GM04504 (cell line): ENCODE measurements at regions not wholly inside any gene's neighbourhood (a gene's known extent, or its start where the extent isn't known, plus 50 kb on each side); places are given as distances from the start of the nearest gene placed in this dataset.

Experiments used
- DNase-seq: peaks from one replicate; pipeline ENCODE4 v3.0.0-alpha.2; 2012; ENCODE audit warnings: low read depth

DNA sequence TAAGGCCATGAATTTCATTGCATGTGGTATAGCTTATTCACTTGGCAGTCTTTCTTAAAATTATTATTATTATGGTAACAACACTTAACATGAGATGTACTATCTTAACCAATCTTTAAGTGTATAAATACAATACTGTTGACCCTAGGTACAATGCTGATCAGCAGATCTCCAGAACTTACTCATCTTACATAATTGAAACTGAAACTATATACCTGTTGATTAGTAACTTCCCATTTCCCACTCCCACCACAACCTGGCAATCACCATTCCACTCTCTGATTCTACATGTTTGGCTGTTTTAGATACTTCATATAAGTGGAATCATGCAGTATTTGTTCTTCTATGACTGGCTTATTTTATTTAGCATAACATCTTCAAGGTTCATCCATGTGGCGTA, 150.2 kb upstream of the POU2AF2 start:
- DNase-seq: no peak

DNA sequence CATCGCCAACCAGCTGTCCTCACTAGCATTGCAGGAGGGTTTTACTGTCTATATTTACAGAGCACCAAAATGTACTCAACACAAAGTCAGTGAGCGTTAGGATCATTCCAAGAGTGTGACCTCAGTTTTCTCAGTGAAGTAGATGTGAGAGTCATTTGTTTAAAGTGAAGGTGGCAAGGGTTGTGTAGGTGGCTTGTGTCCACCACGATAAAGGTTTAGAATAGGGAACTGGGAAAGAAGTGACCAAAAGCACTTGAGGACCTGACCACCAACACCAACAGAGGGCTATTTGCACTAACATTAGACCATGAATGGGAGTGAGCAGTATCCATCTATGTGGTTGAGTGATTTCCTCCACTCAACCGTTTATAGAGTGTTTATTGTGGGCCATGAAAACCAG, 152.5 kb upstream of the POU2AF2 start:
- no peak for DNase-seq

DNA sequence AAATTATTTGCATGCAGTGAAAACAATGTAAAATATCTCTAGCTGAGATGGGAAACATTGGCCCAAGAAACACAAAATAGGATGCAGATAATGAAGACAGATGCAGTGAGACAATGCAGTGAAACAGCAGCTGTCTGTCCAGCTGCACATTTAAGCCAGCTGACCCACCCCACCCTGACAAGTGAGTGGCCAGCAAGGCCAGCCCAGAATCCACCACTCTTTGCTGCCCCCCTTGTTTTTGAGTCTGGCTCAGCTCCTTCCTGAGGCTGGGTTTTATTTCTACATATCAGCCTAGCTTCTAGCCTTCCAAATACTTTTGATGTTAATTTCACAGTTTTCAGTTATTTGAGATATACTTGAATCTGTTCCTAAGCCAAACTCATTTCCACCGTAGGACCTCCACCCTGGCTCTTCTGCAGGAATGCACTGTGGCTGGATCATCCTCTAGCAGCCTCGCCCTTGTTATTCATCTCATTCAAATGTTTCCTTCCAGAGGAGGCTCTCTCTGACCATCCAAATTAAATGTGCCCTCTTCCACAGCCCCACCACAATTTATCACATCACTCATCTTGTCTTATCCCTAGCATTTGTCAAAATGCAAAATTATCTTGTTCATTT, 154.1 kb upstream of the POU2AF2 start:
- no peak for DNase-seq

DNA sequence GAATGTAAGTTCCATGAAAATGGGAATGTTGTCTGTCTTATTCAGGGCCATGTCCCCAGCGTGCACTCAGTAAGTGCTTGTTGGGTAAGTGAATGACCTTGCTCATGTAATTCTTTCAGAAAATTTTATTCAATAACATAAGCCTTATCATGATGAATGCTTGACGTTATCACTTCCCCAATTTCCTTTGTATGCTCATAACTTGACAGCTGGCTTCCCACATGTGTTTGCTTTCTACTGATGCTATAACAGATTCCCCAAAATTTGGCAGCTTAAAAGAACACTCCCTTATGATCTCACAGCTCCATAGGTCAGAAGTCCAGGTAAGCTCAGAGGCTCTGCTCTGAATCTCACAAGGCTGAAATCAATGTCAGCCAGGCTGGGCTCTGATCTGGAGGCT, 155.8 kb upstream of the POU2AF2 start:
- DNase-seq: no peak

DNA sequence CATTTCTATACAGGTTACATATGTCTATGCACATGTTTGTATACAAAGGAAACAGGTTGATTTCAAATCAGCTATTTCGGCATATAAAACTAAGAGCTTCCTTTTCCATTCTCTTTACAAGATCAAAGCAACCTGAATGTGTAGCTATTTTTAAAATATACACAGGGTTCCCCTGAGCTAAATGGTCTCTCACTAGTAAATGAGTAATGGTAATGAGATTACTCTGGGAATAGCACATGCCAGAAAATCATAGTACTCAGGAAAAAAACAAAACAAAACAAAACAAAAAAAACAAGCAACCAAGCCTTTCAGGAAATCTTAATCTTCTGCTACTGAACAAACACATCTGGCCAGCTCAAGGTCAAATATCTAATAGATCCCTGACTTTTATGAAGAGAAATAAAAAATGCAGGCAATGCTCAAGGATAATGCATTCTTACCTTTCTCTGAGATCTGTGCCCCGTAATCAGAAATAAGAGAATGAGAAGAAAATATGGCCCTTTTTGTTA, 156.6 kb upstream of the POU2AF2 start:
- no peak for DNase-seq

DNA sequence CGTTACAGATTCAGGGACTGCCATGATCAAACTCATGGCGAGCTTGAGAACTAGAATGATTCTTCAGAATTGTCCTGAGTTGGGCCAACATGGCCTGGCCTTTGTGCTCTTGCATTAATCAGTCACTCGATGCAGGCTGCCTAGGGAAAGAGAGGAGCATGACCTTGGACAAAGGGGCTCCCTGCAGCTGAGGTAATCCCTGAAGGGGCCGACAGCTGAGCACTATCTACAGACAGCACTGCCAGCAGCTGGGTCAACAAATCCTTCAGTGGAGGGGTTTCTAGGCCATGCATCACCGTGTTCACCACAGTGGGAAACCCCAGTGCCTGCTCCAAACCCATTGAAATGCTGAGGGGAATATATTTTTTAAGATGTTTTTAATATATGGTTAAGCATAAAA, 159.5 kb upstream of the POU2AF2 start:
- no peak for DNase-seq

DNA sequence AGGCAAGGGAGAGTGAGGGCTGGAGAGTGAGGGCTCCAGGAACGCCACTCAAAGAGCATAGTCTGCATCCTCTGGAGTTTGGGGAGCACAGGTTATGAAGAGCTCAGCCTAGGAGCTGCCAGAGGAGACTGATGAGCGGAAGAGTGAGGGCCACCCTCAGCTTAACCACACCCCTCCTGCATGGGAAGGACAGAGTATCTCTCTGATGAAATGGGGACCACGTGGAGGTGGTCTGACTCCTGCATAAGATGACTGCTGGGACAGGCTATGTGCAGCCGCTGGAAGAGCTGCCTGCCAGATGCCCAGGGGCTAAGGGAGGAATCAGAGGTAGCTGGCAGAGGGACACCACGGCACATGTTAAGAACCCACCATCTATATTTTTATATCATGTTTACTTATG, 162.9 kb upstream of the POU2AF2 start:
- no peak for DNase-seq

DNA sequence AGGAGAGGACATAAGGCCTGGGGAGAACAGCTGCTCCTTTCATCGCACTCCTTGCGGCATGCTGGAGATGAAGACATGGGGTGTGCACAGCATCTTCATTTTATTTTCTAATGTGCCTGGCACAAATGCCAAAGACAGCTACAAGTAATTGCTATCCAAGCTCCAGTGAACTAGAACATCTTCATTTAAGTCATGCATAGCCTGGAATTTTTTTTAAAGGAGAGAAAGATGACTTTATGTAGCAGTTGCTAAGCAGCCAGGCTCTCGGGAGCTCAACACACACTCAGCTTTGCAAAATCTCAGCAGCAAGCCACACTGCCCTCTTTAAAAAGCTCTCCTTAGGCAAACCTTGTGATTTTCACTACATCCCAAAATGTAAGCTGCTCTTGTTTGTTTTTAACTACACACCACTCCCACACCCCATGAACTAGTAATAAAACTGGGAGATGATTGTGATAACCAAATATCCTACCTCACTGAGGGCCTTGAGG, 164.5 kb upstream of the POU2AF2 start:
- no peak for DNase-seq

DNA sequence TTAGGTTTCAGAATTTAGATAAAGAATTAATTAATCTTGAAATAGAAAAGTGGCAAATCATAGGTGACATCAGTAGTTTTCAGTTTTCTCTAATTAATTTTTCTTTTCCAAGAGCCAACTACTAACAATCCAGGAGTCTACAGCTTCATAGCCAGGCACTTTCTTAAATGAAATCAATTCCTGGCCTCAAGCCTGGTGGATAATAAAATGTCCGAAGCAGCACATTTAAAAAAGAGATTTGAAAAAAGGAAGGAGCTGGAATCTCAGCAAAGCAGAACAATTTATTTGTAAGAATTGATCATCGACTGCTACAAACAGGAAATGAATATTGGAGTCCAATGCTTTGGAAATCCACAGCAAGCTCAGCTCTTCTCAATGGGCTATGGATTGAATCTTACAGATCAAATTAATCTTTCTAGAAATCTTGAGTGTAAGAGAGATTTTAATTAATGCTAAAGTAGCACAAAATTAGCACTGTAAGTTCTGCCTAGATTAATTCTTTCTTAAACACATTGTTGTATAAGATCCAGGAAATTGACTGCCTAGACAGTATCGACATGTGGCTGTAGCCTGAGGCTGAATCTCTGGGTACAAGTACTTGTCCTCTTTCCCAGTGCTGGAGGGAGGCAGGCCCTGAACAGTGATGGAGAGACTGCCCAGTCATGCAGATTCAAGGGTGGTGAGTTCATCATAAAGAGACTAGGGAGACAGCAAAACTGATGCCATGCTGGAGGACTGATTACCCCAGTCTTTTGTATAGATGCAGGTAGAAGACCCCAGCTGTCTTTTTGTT, 167.8 kb upstream of the POU2AF2 start:
- no peak for DNase-seq

DNA sequence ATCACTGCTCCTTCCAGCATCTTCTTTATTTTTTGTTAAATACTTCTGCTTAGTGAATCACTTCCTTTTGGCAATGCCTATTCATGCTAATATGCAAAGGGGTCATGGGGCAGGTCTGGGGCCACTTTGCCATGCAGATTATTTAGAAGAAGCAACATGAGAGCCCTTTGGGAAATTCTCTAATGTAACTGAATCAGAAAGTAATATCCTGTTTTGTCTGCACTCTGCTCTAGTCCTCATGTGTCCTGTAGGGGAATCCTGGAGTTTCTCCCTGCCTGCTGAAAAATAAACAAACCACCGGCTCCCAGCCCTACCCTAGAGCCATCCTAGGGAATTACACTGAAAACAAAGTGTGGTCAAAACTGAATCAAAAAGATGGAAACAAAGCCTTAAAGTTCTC, 176.5 kb upstream of the POU2AF2 start:
- no peak for DNase-seq

DNA sequence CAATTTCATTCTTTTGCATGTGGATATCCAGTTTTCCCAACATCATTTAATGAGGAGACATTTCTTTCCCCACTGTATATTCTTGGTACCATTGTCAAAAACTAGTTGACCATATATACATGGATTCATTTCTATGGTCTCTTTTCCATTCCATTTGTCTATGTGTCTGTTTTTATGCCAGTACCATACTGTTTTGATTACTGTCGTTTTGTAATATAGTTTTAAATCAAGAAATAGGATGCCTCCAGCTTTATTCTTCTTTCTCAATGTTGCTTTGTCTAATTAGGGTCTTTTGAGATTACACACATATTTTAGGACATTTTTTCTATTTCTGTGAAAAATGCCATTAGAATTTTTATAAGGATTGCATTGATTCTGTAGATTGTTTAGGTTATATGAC, 177.5 kb upstream of the POU2AF2 start:
- no peak for DNase-seq

DNA sequence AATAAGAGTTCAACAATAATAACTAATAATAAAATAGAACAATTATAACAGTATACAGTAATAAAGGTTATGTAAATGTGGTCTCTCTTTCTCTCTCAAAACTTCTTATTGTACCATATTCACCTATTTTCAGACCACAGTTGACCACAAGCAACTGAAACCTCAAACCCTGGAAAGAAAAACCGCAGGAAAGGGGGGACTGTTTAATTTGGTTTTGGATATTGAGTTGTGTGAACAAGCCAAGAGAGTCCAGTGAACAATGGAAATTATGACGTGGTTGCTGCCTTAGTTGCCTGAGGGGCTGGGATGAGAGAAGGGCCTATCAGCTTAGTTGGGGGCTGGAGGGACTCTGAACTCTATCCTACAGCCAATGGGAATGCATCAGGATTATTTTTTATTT, 178.7 kb upstream of the POU2AF2 start:
- no peak for DNase-seq

DNA sequence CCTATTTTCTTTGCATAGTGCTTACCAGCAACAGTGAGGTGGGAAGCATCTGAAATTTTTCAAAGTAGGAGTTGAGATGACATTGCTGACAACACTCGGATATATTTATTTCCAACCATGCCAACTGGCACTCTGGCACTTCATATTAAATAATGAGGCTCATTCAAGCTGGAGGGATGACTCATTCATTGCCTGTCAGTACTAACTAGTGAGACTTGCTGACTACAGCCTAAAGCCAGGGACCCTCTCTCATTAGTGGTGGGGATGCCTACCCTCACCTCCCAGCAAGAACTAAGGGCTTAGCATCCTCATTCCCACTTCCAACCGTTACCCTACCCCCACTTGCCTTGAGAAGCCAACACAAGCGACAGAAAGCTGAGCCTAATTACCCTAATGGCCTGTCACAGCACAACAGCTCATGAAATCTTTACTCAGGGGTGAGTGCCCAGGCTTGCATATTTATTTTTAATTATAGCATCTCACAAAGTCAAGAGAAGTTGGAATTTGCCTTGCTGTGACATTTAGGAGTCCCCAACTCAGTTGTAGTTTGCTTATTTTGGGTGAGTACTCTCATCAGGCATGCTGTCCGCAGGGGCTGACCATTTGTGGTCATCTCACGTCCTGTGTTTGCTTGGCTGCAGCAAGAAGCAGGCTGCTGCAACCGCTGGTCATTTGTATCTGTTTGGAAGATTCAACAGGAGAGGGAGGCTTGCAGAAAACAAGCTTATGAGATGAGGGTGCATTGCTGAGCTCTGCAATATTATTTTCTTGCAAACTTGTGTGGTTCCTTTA, 181.6 kb upstream of the POU2AF2 start:
- DNase-seq: peak; percentile 11

DNA sequence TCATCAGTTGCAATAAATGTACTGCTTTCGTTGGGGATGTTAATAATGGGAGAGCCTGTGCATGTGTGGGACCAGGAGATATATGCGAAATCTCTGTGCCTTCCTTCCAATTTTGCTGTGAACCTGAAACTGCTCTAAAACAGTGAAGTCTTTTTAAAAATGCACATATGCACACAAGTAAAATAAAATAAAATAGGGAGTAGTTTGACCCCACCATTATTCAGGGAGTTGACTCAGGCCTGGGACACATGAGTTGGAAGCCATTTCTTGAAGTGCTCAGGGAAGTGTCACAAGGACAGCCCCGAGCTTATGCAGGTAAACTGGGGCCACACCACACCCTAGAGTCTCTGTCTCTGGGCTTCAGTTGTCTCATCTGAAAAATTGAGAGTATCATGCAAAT, 183.1 kb upstream of the POU2AF2 start:
- no peak for DNase-seq

DNA sequence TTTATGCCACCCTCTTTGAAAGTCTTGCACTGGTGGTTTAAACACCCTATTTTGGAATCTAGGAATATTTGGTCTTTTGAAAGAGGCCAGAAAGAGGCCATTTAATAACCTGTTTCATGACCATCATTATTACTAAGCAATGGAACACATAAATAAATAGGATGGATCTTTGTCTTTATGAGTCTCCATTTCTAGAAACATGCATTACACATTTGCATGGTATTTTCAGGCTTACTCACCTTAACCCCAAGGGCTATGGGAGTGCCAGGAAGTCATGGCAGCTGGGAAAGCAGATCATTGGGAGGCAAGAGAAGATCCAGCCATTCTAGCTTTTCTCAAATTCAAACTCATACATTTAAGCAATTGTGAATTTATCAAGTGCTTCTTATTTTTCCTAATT, 185.8 kb upstream of the POU2AF2 start:
- no peak for DNase-seq

DNA sequence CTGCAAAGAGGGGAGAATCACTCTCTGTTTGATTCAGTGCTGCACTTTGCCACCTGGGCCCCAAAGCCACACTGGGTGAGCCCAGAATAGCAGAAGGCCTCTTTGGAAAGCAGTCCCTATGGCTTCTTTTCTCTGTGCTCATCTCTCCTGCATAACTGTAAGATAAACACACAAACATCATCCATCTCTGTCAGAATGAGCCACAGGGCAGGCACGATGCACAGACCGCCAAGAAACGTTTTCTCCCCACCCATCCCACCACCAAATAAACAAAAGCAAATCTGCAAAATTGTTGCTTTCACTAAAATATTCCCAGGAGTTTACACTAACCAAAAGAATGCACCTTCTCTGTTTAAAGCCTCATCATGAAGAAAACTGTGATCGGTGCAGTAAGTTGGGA, 196.4 kb upstream of the POU2AF2 start:
- DNase-seq: no peak

DNA sequence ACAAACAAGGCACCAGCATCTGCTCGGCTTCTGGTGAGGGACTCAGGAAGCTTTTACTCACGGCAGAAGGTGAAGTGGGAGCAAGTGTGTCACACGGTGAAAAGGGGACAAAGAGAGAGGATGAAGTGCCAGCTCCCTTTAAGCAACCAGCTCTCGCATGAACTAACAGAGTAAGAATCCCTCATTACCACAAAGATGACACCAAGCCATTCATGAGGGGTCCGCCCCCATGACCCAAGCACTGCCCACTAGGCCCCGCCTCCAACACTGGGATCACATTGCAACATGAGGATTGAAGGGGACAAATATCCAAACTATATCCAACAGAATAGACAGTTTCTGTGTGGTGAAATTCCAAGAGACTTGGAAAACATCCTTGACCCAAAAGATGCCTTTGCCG, 198.2 kb upstream of the POU2AF2 start:
- DNase-seq: no peak

DNA sequence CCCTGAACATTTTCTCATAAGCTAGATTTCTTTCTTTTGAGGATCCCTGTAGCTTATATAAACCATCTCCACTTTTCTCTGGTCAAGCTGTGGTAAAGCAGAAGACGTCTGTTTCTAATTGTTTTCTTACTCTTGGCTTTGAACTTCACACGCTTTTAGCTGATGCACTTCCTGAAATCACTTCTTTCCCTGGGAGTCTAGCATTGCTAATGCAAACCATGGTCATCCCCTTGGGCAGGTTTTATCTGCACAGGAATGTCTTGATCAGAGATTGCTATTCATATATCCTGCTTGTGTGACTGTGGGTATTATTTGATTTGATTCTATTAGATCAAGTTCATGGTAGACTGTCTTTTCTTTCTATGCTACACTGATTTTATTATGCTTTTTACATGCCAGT, 199.2 kb upstream of the POU2AF2 start:
- no peak for DNase-seq

DNA sequence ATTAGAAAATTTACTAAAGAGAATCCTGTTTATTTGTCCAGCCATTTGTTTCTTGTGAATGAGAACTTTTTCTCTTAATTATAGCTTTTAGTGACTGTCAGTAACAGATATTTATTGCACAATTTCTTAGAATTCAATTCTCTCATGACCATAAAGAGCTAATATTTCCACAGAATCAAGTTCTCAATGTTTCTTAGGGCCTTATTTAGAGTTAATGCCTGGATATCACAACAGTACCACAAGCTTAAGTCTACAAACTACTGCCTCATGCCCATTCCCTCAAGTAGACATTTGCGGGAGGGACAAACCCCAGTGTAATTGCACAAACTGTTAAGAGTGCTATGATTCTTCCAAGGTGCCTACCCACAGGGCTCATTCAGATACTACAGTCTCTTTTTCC, 199.7 kb upstream of the POU2AF2 start:
- no peak for DNase-seq

DNA sequence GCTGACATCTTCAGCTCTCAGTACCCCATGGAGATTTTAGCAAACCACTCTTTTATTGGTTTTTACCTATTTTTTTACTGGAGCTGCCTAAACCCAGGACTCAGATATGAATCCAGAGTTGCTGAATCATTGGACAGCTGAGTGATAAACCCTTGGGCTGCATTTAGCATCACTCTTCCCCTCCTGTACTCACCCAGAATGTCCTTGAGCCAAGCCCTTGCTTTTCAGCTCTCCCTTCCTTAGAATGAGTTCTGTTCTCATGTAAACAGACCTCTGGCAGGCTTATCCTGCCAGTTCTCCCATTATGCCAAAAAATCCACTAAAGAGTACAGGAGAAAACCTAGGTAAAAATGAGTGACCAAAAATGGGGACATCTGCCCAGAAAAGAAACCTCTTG, 200.1 kb upstream of the POU2AF2 start:
- no peak for DNase-seq

DNA sequence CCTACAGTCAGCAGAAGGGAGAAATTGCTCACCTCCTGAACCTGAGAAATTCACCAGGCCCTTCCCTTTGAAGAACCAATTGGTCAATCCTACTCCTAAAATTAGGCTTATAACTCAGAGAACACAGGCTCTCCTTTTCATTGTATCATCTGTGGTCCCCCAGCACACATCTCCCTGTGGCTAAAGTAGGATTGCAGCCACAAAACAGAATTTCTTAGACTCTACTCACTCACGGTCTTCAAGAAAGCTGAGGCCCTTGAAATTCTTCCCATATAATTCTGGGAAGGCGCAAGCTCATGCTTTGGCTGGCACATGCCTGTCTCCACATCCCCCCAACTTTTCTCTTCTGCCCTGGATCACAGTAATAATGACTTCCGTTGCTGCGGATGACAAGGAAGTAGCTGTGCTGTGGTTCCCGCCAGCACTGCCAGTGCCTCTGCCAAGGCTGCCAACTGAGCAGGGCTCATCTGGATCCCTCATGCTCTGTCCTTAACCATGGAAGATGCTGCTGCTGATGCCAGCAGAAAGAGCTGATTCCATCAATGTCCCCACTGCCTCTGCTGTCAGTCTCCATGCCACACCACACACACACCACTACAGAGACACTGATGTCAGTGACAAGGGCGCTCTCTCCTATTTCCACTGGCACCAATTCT, 200.6 kb upstream of the POU2AF2 start:
- DNase-seq: no peak

DNA sequence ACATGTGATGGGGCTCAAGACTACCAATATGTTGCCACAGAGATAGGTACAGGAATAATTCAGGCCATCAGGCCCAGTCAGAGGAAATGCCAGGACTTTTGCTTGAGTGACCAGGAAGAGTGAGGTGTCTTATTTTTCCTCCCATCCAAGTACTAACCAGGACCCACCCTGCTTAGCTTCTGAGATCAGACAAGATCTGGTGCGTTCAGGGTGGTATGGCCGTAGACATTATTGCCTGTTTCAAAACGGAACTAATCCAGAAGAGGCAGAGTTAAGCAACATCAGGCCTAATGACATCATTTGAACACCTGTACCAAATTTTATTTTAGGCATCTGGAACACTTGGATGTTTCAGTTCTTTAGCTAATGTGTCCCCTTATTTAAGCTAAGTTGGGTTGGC, 205.5 kb upstream of the POU2AF2 start:
- no peak for DNase-seq
